IPS-18c (cell line): ENCODE measurements at regions not wholly inside any gene's neighbourhood (a gene's known extent, or its start where the extent isn't known, plus 50 kb on each side); places are given as distances from the start of the nearest gene placed in this dataset.
"Not testable (repeated sequence)": the region's sequence is repeated elsewhere in the genome, so short reads cannot be mapped to it uniquely, and the experiment has no call there.

Source experiments
- H3K4me3 ChIP-seq: 2 replicates; pipeline ENCODE4 v1.7.0; 2013; ENCODE audit warnings: low read depth, mild to moderate bottlenecking, low read length, moderate library complexity; ENCODE audit not compliant: insufficient read depth
- H3K9me3 ChIP-seq: one replicate; pipeline ENCODE4 v1.6.1; 2013; ENCODE audit warnings: mild to moderate bottlenecking, low read length, moderate library complexity; ENCODE audit not compliant: control insufficient read depth, insufficient read depth

DNA sequence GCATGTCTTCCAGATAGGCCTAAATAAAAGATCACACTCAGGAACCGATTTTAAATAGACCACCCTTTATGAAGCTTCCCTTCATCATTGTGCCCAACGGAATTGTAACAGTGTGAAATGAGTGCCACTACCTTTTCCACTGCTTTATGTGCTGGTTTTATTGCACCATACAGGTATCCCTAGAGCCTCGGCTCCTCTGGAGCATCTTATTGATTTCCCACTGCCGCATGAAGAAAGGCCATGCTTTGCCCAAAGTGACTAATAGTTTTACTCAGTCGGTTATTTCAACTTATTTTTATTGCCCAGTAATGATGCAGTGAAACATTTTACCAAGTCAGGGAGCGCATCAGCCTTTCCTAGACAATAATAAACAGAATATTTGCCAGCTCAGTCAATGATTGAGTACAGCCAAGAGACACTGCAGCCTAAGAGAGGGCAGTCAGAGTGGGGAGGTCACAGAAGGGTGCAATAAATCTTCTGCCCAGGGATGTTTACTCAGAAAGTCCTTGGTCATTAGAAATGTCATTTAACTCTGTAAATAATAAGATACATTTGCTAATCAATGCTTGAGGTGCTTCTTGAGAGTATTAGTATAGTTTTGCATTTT, 216.6 kb upstream of the SPATA31A3 start:
- not testable (repeated sequence) for H3K4me3 ChIP-seq, H3K9me3 ChIP-seq

DNA sequence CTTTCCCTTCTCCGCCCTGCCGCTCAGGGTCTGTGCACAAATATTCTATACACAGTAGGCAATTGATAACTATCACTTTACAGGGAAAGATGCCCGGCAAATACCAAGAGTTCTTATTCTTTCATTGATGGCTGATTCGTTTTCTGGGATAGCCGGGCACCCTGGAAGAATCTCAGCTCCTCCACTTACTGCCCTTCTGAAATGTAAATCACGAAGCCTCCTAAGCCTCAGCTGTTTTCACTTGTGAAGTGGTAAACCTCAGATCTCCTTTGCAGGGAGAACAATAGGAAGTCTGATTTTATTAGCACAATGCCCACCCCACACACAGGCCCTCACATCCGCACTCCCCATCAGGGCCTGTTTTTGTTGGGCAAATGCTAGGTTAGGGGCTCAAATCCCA, 203.8 kb upstream of the SPATA31A3 start:
- not testable (repeated sequence) for H3K9me3 ChIP-seq, H3K4me3 ChIP-seq

DNA sequence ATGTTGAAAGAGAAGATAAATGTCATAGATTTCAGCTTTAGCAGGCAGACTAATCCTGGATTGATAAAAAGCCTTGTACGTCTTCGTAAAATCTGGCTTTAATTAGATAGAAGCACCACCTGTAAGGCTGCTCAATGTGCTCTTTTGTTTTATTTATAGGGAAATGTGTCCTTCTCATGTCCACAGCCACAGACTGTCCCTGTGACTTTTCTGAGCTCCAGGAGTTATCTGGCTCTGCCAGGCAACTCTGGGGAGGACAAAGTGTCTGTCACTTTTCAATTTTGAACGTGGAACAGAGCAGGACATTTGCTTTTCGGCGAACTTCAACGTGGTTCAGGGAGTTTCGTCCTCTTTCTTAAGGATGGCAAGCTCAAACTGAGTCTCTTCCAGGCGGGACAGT, 203.0 kb upstream of the SPATA31A3 start:
- not testable (repeated sequence) for H3K4me3 ChIP-seq, H3K9me3 ChIP-seq

DNA sequence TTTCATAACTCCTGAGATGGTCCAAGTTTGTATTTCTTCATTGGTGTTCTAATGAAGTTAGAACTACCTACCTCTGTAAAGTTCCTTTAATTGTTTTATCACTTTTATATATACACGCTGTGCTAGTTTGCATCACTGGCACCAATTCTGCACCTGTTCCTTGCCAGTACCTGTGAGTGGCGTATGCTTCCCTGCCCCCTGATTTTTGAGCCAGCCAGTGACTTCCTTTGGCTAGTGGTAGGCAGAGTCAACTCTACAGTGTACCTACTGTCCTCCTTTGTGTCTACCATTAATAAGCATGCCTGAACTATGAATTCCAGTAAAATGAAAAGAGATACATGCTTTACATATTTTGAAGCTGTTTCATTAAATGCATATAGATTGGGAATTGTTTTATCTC, 186.8 kb upstream of the SPATA31A3 start:
- H3K9me3 ChIP-seq, H3K4me3 ChIP-seq: not testable (repeated sequence)

DNA sequence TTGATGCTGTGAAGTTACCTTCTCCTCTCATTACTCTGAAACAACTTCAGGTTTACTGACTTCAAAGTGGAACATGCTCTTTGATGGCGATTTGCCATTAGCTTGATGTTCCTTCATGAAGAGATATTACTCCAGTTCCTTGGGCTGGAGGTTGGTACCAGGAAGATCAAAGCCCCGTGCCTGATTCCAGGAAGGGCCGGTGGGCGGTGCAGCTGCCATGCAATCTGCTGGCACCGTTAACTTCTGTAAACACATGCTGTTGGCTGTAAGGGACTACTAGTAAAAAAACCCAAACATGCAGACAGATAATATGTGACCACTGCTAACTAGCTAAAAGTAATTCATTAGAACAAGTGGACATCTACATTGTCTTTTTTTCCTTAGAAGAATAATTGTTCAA, 182.8 kb upstream of the SPATA31A3 start:
- H3K4me3 ChIP-seq, H3K9me3 ChIP-seq: not testable (repeated sequence)

DNA sequence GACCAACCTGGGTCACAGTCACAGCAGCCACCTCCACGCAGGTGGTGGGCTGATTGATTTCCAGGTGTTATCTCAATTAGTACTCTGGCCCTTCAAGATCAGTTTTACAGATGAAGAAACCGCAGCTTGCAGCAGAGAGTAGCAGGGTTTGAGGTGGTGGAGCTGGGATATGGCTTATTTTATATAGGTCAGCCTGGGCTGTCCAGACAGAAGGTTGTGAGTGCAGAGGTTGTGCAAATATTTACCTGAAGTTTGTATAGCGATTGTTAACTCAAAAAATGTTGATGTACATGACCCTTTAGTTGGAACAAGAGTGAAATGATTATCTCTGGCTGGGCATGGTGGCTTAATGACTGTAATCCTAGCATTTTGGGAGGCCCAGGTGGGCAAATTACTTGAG, 179.4 kb upstream of the SPATA31A3 start:
- not testable (repeated sequence) for H3K4me3 ChIP-seq, H3K9me3 ChIP-seq

DNA sequence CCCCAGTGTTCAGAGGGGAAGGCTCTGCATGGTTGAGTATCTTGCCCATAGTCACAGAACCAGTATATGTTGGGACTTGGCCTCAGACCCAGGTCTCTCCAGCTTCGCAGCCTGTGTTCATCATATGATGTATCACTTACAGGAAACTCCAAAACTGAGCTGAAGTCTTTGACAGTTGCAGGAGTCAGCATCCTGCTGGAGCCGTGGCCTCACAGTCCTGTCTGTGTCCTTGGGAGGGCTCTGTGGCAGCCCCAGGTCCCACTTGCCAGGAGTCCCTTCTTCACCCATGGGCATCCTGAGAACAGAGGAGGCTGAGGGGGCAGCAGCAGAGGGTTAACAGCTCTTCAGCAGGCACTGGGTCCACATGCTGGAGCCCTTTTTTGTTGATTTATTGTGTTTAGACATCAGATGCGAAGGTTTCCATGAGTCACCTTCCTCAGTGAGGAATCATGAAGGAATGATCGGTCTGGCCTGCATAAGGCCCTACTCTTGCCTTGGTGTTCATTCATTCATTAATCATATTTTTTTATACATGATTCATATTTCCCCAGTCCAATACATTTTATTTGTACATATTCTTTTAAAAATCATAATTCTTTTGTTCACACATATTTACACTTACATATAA, 176.3 kb upstream of the SPATA31A3 start:
- not testable (repeated sequence) for H3K4me3 ChIP-seq, H3K9me3 ChIP-seq

DNA sequence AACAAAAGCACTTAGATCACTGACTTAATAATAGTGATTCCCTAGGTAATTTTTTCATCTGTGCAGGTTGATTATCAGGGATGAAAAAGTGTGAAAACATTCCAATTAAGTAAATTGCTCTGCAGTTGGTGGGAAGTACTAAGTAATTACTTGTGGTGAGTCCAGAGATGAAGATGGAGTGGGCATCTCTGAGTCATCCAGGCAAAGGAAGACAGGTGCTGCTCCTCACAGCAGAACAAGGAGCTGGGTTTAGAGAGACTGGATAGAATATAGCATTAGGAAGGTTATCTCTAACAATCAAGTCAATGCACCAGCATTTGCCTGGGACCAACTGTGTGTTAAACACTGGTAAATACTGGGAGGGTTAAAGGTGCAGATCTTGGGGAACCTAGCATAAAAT, 174.0 kb upstream of the SPATA31A3 start:
- H3K4me3 ChIP-seq, H3K9me3 ChIP-seq: not testable (repeated sequence)

DNA sequence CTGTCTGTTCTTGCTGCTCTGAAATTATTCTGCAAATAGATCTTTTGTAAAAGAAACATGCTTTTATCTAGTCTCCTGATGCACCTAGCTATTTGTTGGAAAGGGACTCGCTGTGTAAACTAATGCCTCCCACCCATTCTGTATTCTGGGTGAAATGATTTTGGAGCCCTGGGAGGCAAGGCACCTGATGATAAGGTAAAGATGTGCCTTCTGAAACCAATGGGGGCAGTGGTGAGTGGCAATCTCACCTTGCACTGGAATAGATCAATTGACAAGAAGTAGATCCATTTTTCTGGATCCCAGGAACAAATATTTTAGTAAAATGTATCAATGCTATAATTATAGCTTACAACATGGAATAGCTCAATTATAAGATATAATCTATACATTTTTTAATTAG, 170.5 kb upstream of the SPATA31A3 start:
- not testable (repeated sequence) for H3K9me3 ChIP-seq, H3K4me3 ChIP-seq

DNA sequence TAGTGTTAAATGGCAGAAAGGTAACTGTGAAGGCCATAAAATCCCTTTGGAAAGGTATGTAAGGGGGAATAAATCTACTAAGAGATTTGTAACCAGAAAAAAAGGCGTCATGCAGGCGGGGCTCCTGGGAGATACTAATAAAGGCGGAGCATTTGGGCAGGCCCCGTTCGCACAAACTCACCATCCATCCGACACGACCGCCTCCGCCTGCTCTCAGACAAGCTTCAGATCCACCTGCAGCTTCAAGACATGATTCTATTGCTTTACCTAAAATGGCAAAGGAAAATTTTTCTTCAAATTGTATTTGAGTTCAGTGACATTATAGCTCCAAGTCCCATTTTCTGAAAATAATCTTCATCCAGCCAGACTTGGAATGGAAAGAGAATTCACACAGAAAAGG, 162.9 kb upstream of the SPATA31A3 start:
- H3K4me3 ChIP-seq, H3K9me3 ChIP-seq: not testable (repeated sequence)

DNA sequence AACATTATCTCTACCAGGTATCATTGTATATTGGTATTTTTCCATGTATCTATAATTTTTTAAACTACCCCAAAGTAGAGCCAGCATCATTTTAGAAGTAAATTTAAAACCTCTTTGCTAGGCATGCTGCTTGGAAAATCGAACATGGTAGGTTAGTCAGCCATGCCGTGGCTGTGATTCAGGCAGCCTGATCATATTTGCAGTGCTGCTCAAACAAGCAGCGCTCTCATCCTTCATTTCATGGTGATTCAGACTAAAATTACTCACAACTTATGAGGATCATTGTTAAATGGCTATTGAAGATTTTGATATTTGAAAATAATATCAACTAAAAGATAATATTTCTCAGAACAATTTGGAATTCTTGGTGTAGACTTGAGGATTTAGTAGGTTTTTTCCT, 161.2 kb upstream of the SPATA31A3 start:
- not testable (repeated sequence) for H3K9me3 ChIP-seq, H3K4me3 ChIP-seq

DNA sequence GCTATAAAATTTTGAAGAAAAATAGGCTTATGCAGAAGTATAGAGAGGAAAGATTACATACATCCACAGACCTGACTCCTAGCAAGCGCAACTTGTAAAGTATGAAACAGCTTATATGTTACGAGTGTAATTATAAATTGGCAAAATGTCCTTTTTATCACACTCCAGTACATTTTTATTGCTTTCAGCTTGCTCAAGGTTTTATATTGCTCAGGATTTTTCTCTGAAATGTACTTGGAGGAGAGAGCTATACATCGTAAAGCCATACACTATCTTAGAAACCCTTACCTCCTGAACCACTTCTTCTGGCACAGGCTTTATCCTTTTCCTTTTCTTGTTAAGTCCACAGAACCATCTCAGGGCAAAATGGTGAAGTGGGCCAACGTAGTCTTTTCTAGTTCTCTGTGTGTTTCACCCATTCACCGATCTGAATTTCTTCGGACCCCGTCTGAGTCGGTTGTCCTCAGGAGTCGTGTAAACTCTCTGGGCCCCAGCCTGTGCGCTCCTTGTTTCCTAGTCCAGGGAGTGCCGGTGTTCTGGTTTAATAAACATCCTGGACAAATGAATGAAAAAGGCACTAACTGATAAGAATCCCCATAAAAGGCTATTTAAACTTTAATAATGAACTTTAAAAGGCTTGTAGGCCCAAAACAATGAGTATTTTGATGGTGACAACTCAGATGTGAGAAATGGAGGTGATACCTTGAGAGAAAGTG, 150.2 kb upstream of the SPATA31A3 start:
- H3K4me3 ChIP-seq, H3K9me3 ChIP-seq: not testable (repeated sequence)

DNA sequence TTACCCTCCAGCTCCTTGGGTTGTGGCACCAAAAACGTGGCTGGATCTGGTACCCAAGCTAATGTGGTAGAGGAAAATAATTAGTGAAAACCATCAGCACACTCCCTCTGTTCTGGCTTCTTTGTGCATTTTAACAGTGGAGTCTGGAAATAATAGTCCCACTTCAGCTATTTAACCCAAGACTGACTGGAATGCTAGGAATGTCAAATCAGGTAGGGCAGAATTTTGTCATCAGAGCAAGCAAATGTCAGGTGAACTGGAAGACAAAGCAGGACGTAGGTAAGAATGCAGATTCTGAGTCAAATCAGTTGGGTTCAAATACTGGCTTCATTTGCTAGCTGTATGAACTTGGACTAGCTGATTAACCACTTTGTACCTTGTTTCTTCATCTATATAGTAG, 144.0 kb upstream of the SPATA31A3 start:
- H3K4me3 ChIP-seq, H3K9me3 ChIP-seq: not testable (repeated sequence)

DNA sequence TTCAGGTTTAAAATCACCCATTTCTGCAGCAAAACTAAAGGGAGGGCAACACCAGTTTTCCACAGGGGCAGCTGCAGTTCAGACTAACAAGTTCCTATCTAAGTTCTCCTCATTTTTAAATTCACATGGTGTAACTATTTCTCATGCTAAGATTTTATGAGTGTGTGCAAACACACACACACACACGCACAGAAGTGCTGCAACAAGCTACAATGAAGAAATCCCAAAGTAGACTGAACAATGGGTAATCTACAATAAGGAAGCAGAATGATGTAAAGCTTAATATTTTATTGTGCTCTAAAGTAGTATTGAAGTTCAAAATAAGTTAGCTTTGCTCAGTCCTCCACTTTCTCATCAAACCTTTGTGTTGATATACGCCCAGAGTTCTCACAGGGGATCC, 140.8 kb upstream of the SPATA31A3 start:
- not testable (repeated sequence) for H3K4me3 ChIP-seq, H3K9me3 ChIP-seq

DNA sequence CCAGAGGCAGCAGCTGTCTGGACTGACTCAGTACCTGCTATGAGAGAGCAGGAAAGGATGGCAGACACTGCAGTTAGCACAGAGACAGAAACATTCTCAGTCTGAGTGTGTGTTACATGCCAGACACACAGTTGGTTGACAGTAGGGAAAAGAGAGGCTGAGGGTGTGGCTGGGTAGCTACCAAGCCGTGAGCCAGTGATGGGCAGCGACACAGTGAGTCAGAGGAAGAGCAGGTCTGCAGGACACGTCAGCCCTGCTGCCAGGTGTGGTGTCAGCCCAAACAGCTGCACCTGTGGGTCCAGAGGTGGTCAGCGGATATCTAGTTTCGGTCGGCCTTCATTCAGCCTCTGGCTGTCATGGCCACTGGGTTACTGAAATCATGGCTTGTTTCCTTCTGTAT, 124.4 kb upstream of the SPATA31A3 start:
- not testable (repeated sequence) for H3K9me3 ChIP-seq, H3K4me3 ChIP-seq

DNA sequence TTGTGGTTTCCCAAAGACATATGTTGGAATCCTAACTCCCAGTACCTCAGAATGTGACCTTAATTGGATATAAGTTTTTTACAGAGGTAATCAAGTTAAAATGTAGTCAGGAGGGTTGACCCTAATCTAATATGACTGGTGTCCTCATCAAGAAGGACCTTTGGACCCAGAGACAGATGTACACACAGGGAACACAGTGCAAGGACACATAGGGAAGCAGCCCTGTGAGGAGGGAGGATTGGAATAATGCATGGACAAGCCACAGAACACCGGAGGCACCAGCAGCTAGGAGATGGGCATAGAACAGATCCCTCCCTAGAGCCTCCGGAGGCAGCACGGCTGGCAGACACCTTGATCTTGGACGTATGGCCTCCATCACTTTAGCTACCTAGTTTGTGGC, 119.8 kb upstream of the SPATA31A3 start:
- H3K4me3 ChIP-seq, H3K9me3 ChIP-seq: not testable (repeated sequence)

DNA sequence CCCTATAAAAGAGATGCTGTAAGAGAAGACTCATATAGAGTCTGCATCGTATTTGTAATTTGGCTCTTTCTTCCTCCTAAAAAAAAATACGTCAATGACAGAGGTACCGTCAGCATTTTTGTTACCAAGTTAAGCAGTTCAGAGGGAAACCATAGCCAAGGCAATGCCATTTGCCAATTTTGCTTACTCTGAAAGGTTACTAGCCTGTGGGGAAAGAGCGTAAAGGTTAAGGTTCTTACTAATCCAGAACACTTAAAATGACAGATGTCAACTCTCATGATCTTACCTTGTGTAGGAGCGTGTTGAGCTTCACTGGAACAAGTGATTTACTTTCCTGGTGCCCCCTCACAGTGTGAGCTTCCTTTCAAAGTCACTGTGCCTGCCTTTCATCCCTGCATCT, 119.4 kb upstream of the SPATA31A3 start:
- not testable (repeated sequence) for H3K9me3 ChIP-seq, H3K4me3 ChIP-seq

DNA sequence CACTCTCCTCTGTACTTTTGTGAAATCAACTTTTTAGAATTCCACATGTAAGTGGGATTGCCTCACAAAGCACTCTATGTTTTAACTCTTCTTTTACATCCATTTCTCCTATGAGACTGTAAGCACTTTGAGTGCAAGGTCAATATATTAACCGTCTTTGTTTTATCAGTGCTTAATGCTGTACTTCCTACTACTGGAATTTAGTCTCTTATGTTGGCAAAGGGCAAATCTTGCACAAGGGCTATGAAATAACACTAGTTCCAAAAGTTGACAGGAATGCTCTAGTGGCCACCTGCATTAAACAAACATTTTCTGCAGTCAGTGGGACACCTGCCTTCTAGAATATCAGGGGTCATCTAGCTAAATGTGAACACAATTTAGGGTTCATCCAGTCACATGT, 117.5 kb upstream of the SPATA31A3 start:
- not testable (repeated sequence) for H3K9me3 ChIP-seq, H3K4me3 ChIP-seq

DNA sequence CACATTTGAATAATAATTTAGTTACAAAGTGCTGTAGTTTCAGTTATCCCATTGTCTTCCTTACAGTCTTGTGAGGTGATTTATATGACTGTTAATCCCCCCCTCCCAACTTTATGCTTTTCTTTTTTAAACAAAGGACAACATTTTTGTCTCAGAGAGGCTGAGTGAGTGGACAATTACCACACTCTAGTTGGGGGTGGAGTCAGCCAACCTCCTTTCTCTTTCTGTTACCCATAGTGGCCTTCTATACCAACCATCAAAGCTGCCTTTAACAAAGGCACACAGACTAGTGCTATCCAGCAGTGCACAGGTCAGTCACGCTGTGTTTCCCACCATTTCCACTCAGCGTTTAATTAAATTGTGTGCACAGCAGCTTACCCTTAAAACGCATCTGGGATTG, 114.3 kb upstream of the SPATA31A3 start:
- not testable (repeated sequence) for H3K4me3 ChIP-seq, H3K9me3 ChIP-seq
